ENCODE measurements at regions not wholly inside any gene's neighbourhood (a gene's known extent, or its start where the extent isn't known, plus 50 kb on each side); places are given as distances from the start of the nearest gene placed in this dataset.

GRCh38 chr6:144918073-144918472 is 632.9 kb downstream of the UTRN start (continued):
- TF ChIP-seq CHD7 (IDR thresholded peaks at IDR 0.05; ENCODE audit: insufficient replicate concordance, low read length): no peak
- no peak for TF ChIP-seq SAP30 (IDR thresholded peaks at IDR 0.05; ENCODE audit: insufficient read depth, insufficient replicate concordance, low read length)
- TF ChIP-seq RFX5 (IDR thresholded peaks at IDR 0.05; ENCODE audit: borderline replicate concordance, low read depth, low read length): no peak
- TF ChIP-seq ZNF274 (IDR thresholded peaks at IDR 0.05; ENCODE audit: borderline replicate concordance, extremely low read depth, low read length): no peak
- TF ChIP-seq CBX5 (IDR thresholded peaks at IDR 0.05; ENCODE audit: low read depth, low read length): no peak
- TF ChIP-seq NANOG (IDR thresholded peaks at IDR 0.05; ENCODE audit: insufficient read depth, low read depth, low read length, poor library complexity, severe bottlenecking): no peak
- no peak for TF ChIP-seq ATF3 (IDR thresholded peaks at IDR 0.05; ENCODE audit: insufficient read depth, low read depth, low read length)
- TF ChIP-seq BCL11A (IDR thresholded peaks at IDR 0.05; ENCODE audit: low read depth in 2 of 2, low read length in 2 of 2): no peak
- no peak for TF ChIP-seq JUN (IDR thresholded peaks at IDR 0.05; ENCODE audit: low read depth, low read length)
- TF ChIP-seq POLR2A (IDR thresholded peaks at IDR 0.05; ENCODE audit: control extremely low read depth in 1 of 2, low read depth in 2 of 2, low read length in 2 of 2): no peak
- TF ChIP-seq TAF1 (IDR thresholded peaks at IDR 0.05; ENCODE audit: low read depth, low read length): no peak
- TF ChIP-seq BRCA1 (IDR thresholded peaks at IDR 0.05; ENCODE audit: low read depth, low read length): no peak

Measured in H1 (cell line).